GM19238 (cell line): ENCODE measurements at regions not wholly inside any gene's neighbourhood (a gene's known extent, or its start where the extent isn't known, plus 50 kb on each side); places are given as distances from the start of the nearest gene placed in this dataset.
"Not testable (repeated sequence)": the region's sequence is repeated elsewhere in the genome, so short reads cannot be mapped to it uniquely, and the experiment has no call there.

Source experiments
- DNase-seq: peaks from one replicate; pipeline ENCODE4 v3.0.0; 2011; ENCODE audit warnings: low spot score; ENCODE audit not compliant: insufficient read length

- no peak for DNase-seq
Observed at GRCh38 chr4:27716693-27717430, 856.2 kb downstream of the STIM2 start.

- no peak for DNase-seq
Observed at GRCh38 chr4:27717431-27717755, 856.8 kb downstream of the STIM2 start.

GRCh38 chr4:27720010-27720766, 859.5 kb downstream of the STIM2 start:
- no peak for DNase-seq

GRCh38 chr4:27721193-27721592, 860.6 kb downstream of the STIM2 start:
- no peak for DNase-seq

GRCh38 chr4:27728892-27729291, 868.3 kb downstream of the STIM2 start:
- no peak for DNase-seq

GRCh38 chr4:27742816-27743215, 882.2 kb downstream of the STIM2 start:
- DNase-seq = no peak

GRCh38 chr4:27759611-27760575, 899.3 kb downstream of the STIM2 start:
- DNase-seq = no peak

GRCh38 chr4:27763830-27764525, 903.3 kb downstream of the STIM2 start:
- no peak for DNase-seq

- DNase-seq = no peak
Observed at GRCh38 chr4:27764526-27764837, 903.8 kb downstream of the STIM2 start.

- no peak for DNase-seq
Observed at GRCh38 chr4:27770895-27771294, 910.3 kb downstream of the STIM2 start.

- no peak for DNase-seq
Observed at GRCh38 chr4:27775156-27775555, 914.5 kb downstream of the STIM2 start.

GRCh38 chr4:27779827-27780226, 919.2 kb downstream of the STIM2 start:
- DNase-seq = no peak

- no peak for DNase-seq
Observed at GRCh38 chr4:27787195-27787594, 926.6 kb downstream of the STIM2 start.

- no peak for DNase-seq
Observed at GRCh38 chr4:27789773-27790172, 929.1 kb downstream of the STIM2 start.

- DNase-seq = no peak
Observed at GRCh38 chr4:27790911-27791310, 930.3 kb downstream of the STIM2 start.

- DNase-seq = no peak
Observed at GRCh38 chr4:27791640-27792039, 931.0 kb downstream of the STIM2 start.

- DNase-seq = no peak
Observed at GRCh38 chr4:27807207-27807606, 946.6 kb downstream of the STIM2 start.

GRCh38 chr4:27811948-27812347, 951.3 kb downstream of the STIM2 start:
- no peak for DNase-seq

GRCh38 chr4:27813226-27813625, 952.6 kb downstream of the STIM2 start:
- not testable (repeated sequence) for DNase-seq

- not testable (repeated sequence) for DNase-seq
Observed at GRCh38 chr4:27813699-27814425, 953.2 kb downstream of the STIM2 start.

- no peak for DNase-seq
Observed at GRCh38 chr4:27819246-27819645, 958.6 kb downstream of the STIM2 start.
